GM13976 (cell line): ENCODE measurements at regions not wholly inside any gene's neighbourhood (a gene's known extent, or its start where the extent isn't known, plus 50 kb on each side); places are given as distances from the start of the nearest gene placed in this dataset.
"Not testable (repeated sequence)": the region's sequence is repeated elsewhere in the genome, so short reads cannot be mapped to it uniquely, and the experiment has no call there.

Experiments used
- DNase-seq: peaks from one replicate; pipeline ENCODE4 v3.0.0; 2012; ENCODE audit warnings: low spot score
- CTCF ChIP-seq: IDR thresholded peaks from 2 replicates; pipeline ENCODE4 v1.5.1; 2012; ENCODE audit warnings: borderline replicate concordance, mild to moderate bottlenecking; ENCODE audit not compliant: insufficient read depth; ENCODE audit errors: extremely low read depth, missing control alignments, control extremely low read depth
- in situ Hi-C: fragments of 300-500 bp; cut with MboI; formaldehyde crosslinking; loops from one replicate; pipeline ENCODE4 v1.12.0; 2022; ENCODE audit warnings: low sequenced_read_pairs, mixed read lengths, inconsistent platforms; ENCODE audit not compliant: unreplicated experiment

DNA sequence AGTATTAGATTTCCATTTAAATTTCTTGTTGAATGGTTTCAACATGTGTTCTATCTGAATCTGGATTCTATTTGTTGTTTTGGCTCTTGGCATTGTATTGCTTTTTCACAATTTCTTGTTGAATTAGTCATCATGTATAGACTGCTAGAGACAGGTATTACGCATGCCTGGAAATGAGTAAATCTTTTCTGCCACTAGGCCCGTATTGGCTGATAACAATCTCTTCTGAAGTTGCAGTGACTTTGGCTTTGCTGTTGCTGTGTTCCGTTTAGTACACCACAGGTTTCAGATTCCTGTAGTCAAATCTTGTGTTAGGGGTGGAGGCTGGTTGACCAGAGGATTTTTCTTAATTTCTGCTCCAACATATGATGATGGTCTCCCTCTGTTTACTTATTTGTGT is 1339.4 kb downstream of the GRIK2 start:
- TF ChIP-seq CTCF: no peak
- in situ Hi-C loops: no loop called here
- DNase-seq: no peak

DNA sequence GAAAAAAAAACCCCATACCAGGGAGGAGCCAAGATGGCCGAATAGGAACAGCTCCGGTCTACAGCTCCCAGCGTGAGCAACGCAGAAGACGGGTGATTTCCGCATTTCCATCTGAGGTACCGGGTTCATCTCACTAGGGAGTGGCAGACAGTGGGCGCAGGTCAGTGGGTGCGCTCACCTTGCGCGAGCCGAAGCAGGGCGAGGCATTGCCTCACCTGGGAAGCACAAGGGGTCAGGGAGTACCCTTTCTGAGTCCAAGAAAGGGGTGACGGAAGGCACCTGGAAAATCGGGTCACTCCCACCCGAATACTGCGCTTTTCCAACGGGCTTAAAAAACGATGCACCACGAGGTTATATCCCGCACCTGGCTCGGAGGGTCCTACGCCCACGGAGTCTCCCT is 1328.6 kb downstream of the GRIK2 start:
- in situ Hi-C loops: not testable (repeated sequence)

DNA sequence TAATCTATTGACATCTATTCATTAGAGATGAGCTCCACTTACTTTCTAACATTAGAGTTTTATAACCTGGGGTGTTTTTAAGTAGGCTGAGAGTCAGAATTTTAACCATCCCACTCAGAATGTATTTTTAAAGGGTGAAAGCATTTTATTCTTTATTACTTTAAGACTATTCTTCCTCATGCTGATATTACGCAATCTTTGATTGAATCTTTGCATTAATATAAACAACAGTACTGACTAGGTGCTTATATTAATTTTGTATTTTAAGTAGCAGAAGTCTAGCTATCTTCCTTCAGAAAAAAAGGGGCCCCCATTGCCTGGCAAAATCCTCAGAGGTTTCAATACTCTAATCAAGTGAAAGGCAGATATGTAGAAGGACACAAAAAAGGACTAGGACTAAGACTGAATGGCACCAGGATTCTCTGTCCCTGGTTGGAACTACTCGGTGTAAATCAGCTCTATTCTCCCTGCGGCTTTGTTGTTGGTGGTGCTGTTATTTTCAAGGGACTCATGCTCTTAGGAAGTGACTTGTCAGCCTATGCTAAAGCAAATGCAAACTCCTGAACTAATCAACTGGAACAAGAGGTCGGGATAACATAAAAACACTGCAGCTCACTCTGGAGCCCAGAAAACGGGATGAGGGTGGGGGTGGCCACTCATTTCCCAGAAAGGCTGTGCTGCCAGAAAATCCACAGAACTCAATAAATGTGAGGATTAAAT is 1324.4 kb downstream of the GRIK2 start:
- in situ Hi-C loops: no loop called here
- no peak for DNase-seq

More for the DNA sequence above, 1328.6 kb downstream of the GRIK2 start:
- DNase-seq: not testable (repeated sequence)

DNA sequence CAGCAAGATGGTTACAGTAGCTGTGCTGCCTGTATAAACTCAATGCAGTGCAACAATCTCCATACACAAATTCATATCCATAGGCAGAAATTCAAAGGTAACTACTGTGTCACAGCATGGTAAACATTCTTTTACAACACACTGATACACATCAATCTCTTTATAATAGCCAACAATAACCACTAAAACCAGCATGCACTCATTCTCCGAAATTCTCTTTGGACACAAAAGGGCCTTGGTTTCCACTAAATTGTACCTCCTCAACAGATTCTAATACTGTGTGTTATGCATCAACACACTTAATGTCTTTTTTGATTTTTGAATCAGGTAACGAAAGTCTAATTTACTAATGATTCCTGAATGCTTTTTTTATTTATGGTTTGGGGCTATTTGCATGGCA is 1323.7 kb downstream of the GRIK2 start:
- no peak for DNase-seq
- in situ Hi-C loops: no loop called here

More for the DNA sequence above, 1324.4 kb downstream of the GRIK2 start:
- no peak for TF ChIP-seq CTCF

GRCh38 chr6:102701019-102701418 is 1307.5 kb downstream of the GRIK2 start:
- no peak for TF ChIP-seq CTCF
- DNase-seq: no peak
- in situ Hi-C loops: no loop called here

More for the DNA sequence above, 1323.7 kb downstream of the GRIK2 start:
- no peak for TF ChIP-seq CTCF

DNA sequence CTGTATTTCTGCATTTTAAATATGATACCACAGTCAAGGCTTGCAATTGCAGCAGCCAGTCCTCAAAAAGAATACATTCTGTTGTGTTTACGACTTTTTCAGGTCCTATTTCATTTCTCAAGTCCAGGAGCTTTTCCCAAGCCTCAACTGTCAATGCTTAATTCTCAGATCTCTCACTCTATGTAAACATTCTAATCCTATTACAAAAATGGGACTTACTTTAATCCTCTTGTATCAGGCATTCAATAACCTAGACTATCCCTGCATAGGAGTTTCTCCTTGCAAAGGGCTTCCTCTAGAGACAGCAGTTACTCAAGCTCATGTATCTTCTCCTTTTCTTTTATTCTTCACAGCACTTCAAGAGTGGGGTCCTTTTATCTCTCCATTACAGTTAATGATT is 1293.0 kb downstream of the GRIK2 start:
- no peak for DNase-seq
- in situ Hi-C loops: no loop called here
- TF ChIP-seq CTCF: no peak

- no peak for TF ChIP-seq CTCF
- in situ Hi-C loops: no loop called here
- DNase-seq: no peak
Measured at GRCh38 chr6:102680413-102680812, 1286.9 kb downstream of the GRIK2 start.
